ENCODE measurements at regions not wholly inside any gene's neighbourhood (a gene's known extent, or its start where the extent isn't known, plus 50 kb on each side); places are given as distances from the start of the nearest gene placed in this dataset.

DNA sequence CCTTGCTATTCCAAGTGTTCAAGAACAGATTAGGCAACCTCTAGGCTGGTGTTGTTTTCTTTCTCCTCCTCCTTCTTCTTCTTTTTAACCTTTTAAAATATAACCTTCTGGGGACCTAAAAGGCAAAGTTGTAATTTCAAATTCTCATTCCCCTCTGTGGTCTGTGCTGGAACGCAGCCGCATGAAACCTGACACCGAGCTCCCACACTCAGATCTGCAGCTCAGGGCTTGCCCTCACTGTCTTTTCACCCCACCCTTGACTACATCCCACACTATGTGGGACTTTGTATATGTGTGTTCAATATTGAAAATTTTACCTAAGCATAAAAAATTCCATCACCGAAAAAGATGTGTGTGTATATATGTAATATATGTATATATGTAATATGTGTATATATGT, 62.0 kb upstream of the ARHGAP42 start:
- no peak for TF ChIP-seq POLR2AphosphoS5 (IDR thresholded peaks at IDR 0.05; ENCODE audit: low read depth, low read length)
- TF ChIP-seq, protein P1, sequence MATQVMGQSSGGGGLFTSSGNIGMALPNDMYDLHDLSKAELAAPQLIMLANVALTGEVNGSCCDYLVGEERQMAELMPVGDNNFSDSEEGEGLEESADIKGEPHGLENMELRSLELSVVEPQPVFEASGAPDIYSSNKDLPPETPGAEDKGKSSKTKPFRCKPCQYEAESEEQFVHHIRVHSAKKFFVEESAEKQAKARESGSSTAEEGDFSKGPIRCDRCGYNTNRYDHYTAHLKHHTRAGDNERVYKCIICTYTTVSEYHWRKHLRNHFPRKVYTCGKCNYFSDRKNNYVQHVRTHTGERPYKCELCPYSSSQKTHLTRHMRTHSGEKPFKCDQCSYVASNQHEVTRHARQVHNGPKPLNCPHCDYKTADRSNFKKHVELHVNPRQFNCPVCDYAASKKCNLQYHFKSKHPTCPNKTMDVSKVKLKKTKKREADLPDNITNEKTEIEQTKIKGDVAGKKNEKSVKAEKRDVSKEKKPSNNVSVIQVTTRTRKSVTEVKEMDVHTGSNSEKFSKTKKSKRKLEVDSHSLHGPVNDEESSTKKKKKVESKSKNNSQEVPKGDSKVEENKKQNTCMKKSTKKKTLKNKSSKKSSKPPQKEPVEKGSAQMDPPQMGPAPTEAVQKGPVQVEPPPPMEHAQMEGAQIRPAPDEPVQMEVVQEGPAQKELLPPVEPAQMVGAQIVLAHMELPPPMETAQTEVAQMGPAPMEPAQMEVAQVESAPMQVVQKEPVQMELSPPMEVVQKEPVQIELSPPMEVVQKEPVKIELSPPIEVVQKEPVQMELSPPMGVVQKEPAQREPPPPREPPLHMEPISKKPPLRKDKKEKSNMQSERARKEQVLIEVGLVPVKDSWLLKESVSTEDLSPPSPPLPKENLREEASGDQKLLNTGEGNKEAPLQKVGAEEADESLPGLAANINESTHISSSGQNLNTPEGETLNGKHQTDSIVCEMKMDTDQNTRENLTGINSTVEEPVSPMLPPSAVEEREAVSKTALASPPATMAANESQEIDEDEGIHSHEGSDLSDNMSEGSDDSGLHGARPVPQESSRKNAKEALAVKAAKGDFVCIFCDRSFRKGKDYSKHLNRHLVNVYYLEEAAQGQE (IDR thresholded peaks at IDR 0.05; ENCODE audit: insufficient read depth in 1 of 2, low read depth in 2 of 2, low read length in 2 of 2): no peak
- TF ChIP-seq TAF1 (IDR thresholded peaks at IDR 0.05; ENCODE audit: borderline replicate concordance, insufficient read depth, low read length): no peak
- TF ChIP-seq SIN3A (IDR thresholded peaks at IDR 0.05; ENCODE audit: borderline replicate concordance, insufficient read depth, low read length): no peak
- no peak for TF ChIP-seq FOXP2 (optimal IDR thresholded peaks at IDR 0.05; ENCODE audit: borderline replicate concordance, extremely low read depth, extremely low read length, insufficient read depth)

All from PFSK-1 (cell line).